ENCODE measurements at regions not wholly inside any gene's neighbourhood (a gene's known extent, or its start where the extent isn't known, plus 50 kb on each side); places are given as distances from the start of the nearest gene placed in this dataset.
A peak's percentile ranks its signal among the peaks of the same experiment; 100 is the strongest.
"Not testable (repeated sequence)": the region's sequence is repeated elsewhere in the genome, so short reads cannot be mapped to it uniquely, and the experiment has no call there.

- ATAC-seq (no peak), FAIRE-seq (no peak), DNase-seq (no peak)
- no peak overlapping the region for H3K4me3 ChIP-seq
- no peak for TF ChIP-seq CTCF (IDR thresholded peaks at IDR 0.05)
- H3K36me3 ChIP-seq, result no peaks in the 10 kb centered on the region
- intact Hi-C loops (cut with DNase I), result no loop called here
- WGBS, 2 donors, result 50 to 56% methylated on average over 8 of the region's 8 CpGs
- no peaks in the 10 kb centered on the region for H3K9me3 ChIP-seq
- no peaks in the 10 kb centered on the region for H3K4me1 ChIP-seq
- no peaks in the 10 kb centered on the region for H3K27me3 ChIP-seq
- H3K27ac ChIP-seq, result no peak overlapping the region
Observed at GRCh38 chr2:172313715-172314341, 113.6 kb upstream of the ITGA6 start.

DNA sequence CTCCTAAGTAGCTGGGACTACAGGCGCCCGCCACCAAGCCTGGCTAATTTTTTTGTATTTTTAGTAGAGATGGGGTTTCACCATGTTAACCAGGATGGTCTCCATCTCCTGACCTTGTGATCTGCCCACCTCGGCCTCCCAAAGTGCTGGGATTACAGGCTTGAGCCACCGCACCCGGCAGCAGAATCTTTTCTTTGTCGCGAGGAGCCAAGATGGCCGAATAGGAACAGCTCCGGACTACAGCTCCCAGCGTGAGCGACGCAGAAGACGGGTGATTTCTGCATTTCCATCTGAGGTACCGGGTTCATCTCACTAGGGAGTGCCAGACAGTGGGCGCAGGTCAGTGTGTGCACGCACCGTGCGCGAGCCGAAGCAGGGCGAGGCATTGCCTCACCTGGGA lies 112.3 kb upstream of the ITGA6 start:
- H3K27me3 ChIP-seq; ATAC-seq; FAIRE-seq; H3K27ac ChIP-seq; H3K4me1 ChIP-seq; intact Hi-C loops (cut with DNase I); H3K4me3 ChIP-seq; DNase-seq; H3K36me3 ChIP-seq; H3K9me3 ChIP-seq: not testable (repeated sequence)
- 73 to 78% methylated on average over 10 to 12 of the region's 21 CpGs for WGBS, 2 donors

GRCh38 chr2:172322049-172322448 lies 105.3 kb upstream of the ITGA6 start:
- Histone ChIP-seq H3K27ac (no peak overlapping the region), H3K4me3 (no peak overlapping the region), H3K27me3 (no peaks in the 10 kb centered on the region), H3K4me1 (no peaks in the 10 kb centered on the region), H3K9me3 (no peaks in the 10 kb centered on the region), H3K36me3 (no peaks in the 10 kb centered on the region)
- ATAC-seq, result no peak
- intact Hi-C loops (cut with DNase I), result no loop called here
- FAIRE-seq, result no peak
- WGBS, 2 donors, result 94 to 97% methylated on average over 3 of the region's 3 CpGs
- DNase-seq, result no peak
- no peak for TF ChIP-seq CTCF (IDR thresholded peaks at IDR 0.05)

GRCh38 chr2:172323256-172323655 lies 104.1 kb upstream of the ITGA6 start:
- no peaks in the 10 kb centered on the region for H3K27me3 ChIP-seq
- ATAC-seq (no peak), DNase-seq (no peak), FAIRE-seq (no peak)
- 80 to 83% methylated on average over 6 of the region's 6 CpGs for WGBS, 2 donors
- H3K4me1 ChIP-seq, result peaks cover 0 to 3% (median 0%) of the 10 kb centered on the region in 3 donors
- no peak for TF ChIP-seq CTCF (IDR thresholded peaks at IDR 0.05)
- H3K4me3 ChIP-seq, result no peak overlapping the region
- H3K9me3 ChIP-seq, result no peaks in the 10 kb centered on the region
- intact Hi-C loops (cut with DNase I), result no loop called here
- H3K36me3 ChIP-seq, result no peaks in the 10 kb centered on the region
- H3K27ac ChIP-seq, result no peak overlapping the region

DNA sequence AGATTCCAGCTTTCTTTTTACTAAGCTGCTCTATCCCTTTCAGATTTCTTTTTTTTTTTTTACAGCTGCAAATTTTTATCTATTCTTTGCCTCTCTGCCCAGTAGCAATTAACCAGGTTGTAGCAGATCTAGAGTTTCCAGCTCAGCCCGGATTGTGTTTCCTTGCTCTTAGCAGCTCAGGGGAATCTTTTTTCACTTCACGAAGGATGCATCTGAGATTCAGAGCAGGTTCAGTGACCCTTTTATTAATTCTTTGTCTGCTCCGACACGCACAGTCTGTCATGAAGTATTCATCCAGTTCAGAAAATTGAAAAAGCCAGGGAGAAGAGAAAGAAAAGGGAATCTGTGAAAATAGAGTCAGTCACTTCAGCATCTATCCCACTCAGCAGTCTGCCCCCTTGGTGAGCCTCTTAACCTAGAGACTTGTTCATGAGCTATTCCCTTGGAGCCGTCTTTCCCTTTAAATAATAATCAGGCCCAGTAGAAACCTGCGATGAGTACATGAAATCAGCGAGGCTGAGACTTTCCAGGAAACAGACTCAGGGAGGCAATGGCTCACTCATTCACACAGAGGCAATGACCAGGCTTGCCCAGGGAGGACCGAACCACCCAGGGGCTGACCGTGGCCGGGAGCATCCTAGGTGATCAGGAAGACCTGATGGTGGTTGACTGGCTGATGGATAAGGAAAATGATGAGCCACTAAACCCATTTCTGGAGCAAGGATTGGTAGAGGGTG lies 103.4 kb upstream of the ITGA6 start:
- DNase-seq (no peak), FAIRE-seq (no peak), ATAC-seq (peak in 2 of 4 donors; percentile 57 to 67)
- peaks cover 0 to 5% (median 0%) of the 10 kb centered on the region in 3 donors for H3K4me1 ChIP-seq
- no peak overlapping the region for H3K4me3 ChIP-seq
- H3K27ac ChIP-seq, result no peak overlapping the region
- intact Hi-C loops (cut with DNase I), result no loop called here
- WGBS, 2 donors, result 78 to 79% methylated on average over 10 of the region's 10 CpGs
- no peaks in the 10 kb centered on the region for H3K9me3 ChIP-seq
- TF ChIP-seq CTCF (IDR thresholded peaks at IDR 0.05), result no peak
- H3K27me3 ChIP-seq, result no peaks in the 10 kb centered on the region
- no peaks in the 10 kb centered on the region for H3K36me3 ChIP-seq
